Glutamatergic neuron (in vitro differentiated cells): ENCODE measurements at regions not wholly inside any gene's neighbourhood (a gene's known extent, or its start where the extent isn't known, plus 50 kb on each side); places are given as distances from the start of the nearest gene placed in this dataset.

Experiments used
- DNase-seq: peaks from one replicate; pipeline ENCODE4 v3.0.0; 2022
- H3K27ac Mint-ChIP-seq: one replicate; pipeline ENCODE4 v1.8.0; 2020; ENCODE audit warnings: mild to moderate bottlenecking, mixed read lengths, inconsistent platforms; ENCODE audit not compliant: unreplicated experiment
- H3K27me3 Mint-ChIP-seq: one replicate; pipeline ENCODE4 v1.8.0; 2020; ENCODE audit warnings: mild to moderate bottlenecking, moderate library complexity, mixed read lengths, inconsistent platforms; ENCODE audit not compliant: unreplicated experiment
- H3K36me3 Mint-ChIP-seq: one replicate; pipeline ENCODE4 v1.8.0; 2020; ENCODE audit warnings: mild to moderate bottlenecking, mixed read lengths, inconsistent platforms; ENCODE audit not compliant: unreplicated experiment
- H3K4me1 Mint-ChIP-seq: one replicate; pipeline ENCODE4 v1.8.0; 2020; ENCODE audit warnings: mild to moderate bottlenecking, low read depth, mixed read lengths, inconsistent platforms; ENCODE audit not compliant: unreplicated experiment
- H3K4me3 Mint-ChIP-seq: one replicate; pipeline ENCODE4 v1.8.0; 2020; ENCODE audit warnings: mild to moderate bottlenecking, mixed read lengths, inconsistent platforms; ENCODE audit not compliant: unreplicated experiment
- H3K9me3 Mint-ChIP-seq: one replicate; pipeline ENCODE4 v1.8.0; 2020; ENCODE audit warnings: mild to moderate bottlenecking, moderate library complexity, mixed read lengths, inconsistent platforms; ENCODE audit not compliant: unreplicated experiment
- TF ChIP-seq, protein P1 (sequence below): fragments of 200-600 bp; sonication (generic); IDR thresholded peaks from one replicate; pipeline ENCODE4 v1.5.0; 2021; ENCODE audit not compliant: partially characterized antibody, unreplicated experiment

GRCh38 chr13:67554746-67555452, 324.8 kb upstream of the PCDH9 start:
- Mint-ChIP-seq H3K9me3 (no peaks in the 10 kb centered on the region), H3K36me3 (peaks cover 6% of the 10 kb centered on the region), H3K4me3 (no peak overlapping the region), H3K27ac (no peak overlapping the region), H3K4me1 (no peaks in the 10 kb centered on the region), H3K27me3 (no peaks in the 10 kb centered on the region)
- DNase-seq: no peak
- TF ChIP-seq, protein P1, sequence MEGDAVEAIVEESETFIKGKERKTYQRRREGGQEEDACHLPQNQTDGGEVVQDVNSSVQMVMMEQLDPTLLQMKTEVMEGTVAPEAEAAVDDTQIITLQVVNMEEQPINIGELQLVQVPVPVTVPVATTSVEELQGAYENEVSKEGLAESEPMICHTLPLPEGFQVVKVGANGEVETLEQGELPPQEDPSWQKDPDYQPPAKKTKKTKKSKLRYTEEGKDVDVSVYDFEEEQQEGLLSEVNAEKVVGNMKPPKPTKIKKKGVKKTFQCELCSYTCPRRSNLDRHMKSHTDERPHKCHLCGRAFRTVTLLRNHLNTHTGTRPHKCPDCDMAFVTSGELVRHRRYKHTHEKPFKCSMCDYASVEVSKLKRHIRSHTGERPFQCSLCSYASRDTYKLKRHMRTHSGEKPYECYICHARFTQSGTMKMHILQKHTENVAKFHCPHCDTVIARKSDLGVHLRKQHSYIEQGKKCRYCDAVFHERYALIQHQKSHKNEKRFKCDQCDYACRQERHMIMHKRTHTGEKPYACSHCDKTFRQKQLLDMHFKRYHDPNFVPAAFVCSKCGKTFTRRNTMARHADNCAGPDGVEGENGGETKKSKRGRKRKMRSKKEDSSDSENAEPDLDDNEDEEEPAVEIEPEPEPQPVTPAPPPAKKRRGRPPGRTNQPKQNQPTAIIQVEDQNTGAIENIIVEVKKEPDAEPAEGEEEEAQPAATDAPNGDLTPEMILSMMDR: no peak

GRCh38 chr13:67554286-67554685, 324.1 kb upstream of the PCDH9 start:
- no peaks in the 10 kb centered on the region for H3K4me1 Mint-ChIP-seq
- no peak overlapping the region for H3K27ac Mint-ChIP-seq
- H3K9me3 Mint-ChIP-seq: no peaks in the 10 kb centered on the region
- no peak overlapping the region for H3K4me3 Mint-ChIP-seq
- TF ChIP-seq, protein P1: no peak
- DNase-seq: no peak
- H3K36me3 Mint-ChIP-seq: peaks cover 6% of the 10 kb centered on the region
- H3K27me3 Mint-ChIP-seq: no peaks in the 10 kb centered on the region

DNA sequence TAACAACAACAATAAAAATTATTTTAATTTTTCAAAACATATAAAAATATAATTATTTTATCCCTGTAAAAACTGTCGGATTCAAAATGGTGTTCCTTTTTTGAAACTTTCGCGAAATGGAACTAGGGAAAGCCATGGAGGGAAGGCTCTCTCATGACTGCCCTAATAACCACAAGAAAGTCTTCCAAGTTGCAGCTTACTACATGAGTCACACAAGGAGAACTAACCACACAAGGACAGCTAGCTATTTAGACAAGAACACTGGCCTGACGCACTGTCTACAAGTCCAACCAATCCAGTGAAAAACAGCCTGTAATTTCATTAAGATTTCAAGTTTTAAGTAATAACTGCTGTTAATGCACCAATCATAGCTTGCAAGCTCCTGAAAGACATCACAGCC, 319.2 kb upstream of the PCDH9 start:
- Mint-ChIP-seq H3K27me3 (no peaks in the 10 kb centered on the region), H3K4me1 (no peaks in the 10 kb centered on the region), H3K4me3 (no peak overlapping the region)

GRCh38 chr13:67538906-67539305, 308.8 kb upstream of the PCDH9 start:
- no peaks in the 10 kb centered on the region for H3K36me3 Mint-ChIP-seq
- DNase-seq: no peak
- TF ChIP-seq, protein P1: no peak
- no peak overlapping the region for H3K4me3 Mint-ChIP-seq
- no peak overlapping the region for H3K27ac Mint-ChIP-seq
- no peaks in the 10 kb centered on the region for H3K27me3 Mint-ChIP-seq
- H3K4me1 Mint-ChIP-seq: no peaks in the 10 kb centered on the region
- no peaks in the 10 kb centered on the region for H3K9me3 Mint-ChIP-seq

More for the DNA sequence above, 319.2 kb upstream of the PCDH9 start:
- H3K36me3 Mint-ChIP-seq: no peaks in the 10 kb centered on the region
- no peak overlapping the region for H3K27ac Mint-ChIP-seq
- TF ChIP-seq, protein P1: no peak
- no peak for DNase-seq
- no peaks in the 10 kb centered on the region for H3K9me3 Mint-ChIP-seq

- H3K9me3 Mint-ChIP-seq: no peaks in the 10 kb centered on the region
- H3K4me1 Mint-ChIP-seq: no peaks in the 10 kb centered on the region
- DNase-seq: no peak
- TF ChIP-seq, protein P1: no peak
- no peaks in the 10 kb centered on the region for H3K36me3 Mint-ChIP-seq
- no peaks in the 10 kb centered on the region for H3K27me3 Mint-ChIP-seq
- no peak overlapping the region for H3K4me3 Mint-ChIP-seq
- no peak overlapping the region for H3K27ac Mint-ChIP-seq
Measured at GRCh38 chr13:67520886-67521285, 290.8 kb upstream of the PCDH9 start.
